H9 (cell line): ENCODE measurements at regions not wholly inside any gene's neighbourhood (a gene's known extent, or its start where the extent isn't known, plus 50 kb on each side); places are given as distances from the start of the nearest gene placed in this dataset.

ENCODE experiments used
- DNase-seq: peaks from one replicate; pipeline ENCODE4 v3.0.0-alpha.2; 2017
- H2AFZ ChIP-seq: one replicate; pipeline ENCODE4 v1.6.1; 2013; ENCODE audit warnings: mild to moderate bottlenecking, low read length, control low read depth, moderate library complexity
- H2AK5ac ChIP-seq: 2 replicates; pipeline ENCODE4 v1.6.1; 2013; ENCODE audit warnings: low read length, control low read depth, mixed read lengths; ENCODE audit not compliant: insufficient read length
- H2BK120ac ChIP-seq: one replicate; pipeline ENCODE4 v1.6.1; 2013; ENCODE audit warnings: low read depth, mild to moderate bottlenecking, low read length, control low read depth, inconsistent platforms; ENCODE audit not compliant: poor library complexity, severe bottlenecking
- H2BK12ac ChIP-seq: 2 replicates; pipeline ENCODE4 v1.6.1; 2013; ENCODE audit warnings: low read length, control low read depth, mixed read lengths, low read depth; ENCODE audit not compliant: insufficient read length
- H2BK15ac ChIP-seq: 2 replicates; pipeline ENCODE4 v1.6.1; 2013; ENCODE audit warnings: low read depth, low read length, control low read depth
- H2BK20ac ChIP-seq: one replicate; pipeline ENCODE4 v1.6.1; 2013; ENCODE audit warnings: low read depth, mild to moderate bottlenecking, low read length, control low read depth, inconsistent platforms; ENCODE audit not compliant: poor library complexity, severe bottlenecking
- H2BK5ac ChIP-seq: 2 replicates; pipeline ENCODE4 v1.6.1; 2013; ENCODE audit warnings: low read length, control low read depth, mixed read lengths; ENCODE audit not compliant: insufficient read length
- H3K14ac ChIP-seq: 2 replicates; pipeline ENCODE4 v1.6.1; 2013; ENCODE audit warnings: low read length, control low read depth; ENCODE audit not compliant: insufficient read depth
- H3K18ac ChIP-seq: 2 replicates; pipeline ENCODE4 v1.6.1; 2013; ENCODE audit warnings: low read depth, mild to moderate bottlenecking, mixed read lengths, low read length, control low read depth; ENCODE audit not compliant: insufficient read length
- H3K23ac ChIP-seq: 2 replicates; pipeline ENCODE4 v1.6.1; 2013; ENCODE audit warnings: low read length, control low read depth, mixed read lengths, low read depth; ENCODE audit not compliant: insufficient read length
- H3K23me2 ChIP-seq: 2 replicates; pipeline ENCODE4 v1.6.1; 2013; ENCODE audit warnings: low read depth, mild to moderate bottlenecking, mixed read lengths, low read length, control low read depth; ENCODE audit not compliant: insufficient read length, poor library complexity, severe bottlenecking
- H3K27ac ChIP-seq: 2 replicates; pipeline ENCODE4 v1.5.1; 2013; ENCODE audit warnings: low read length, control low read depth, mixed read lengths, low read depth; ENCODE audit not compliant: insufficient read length
- H3K27me3 ChIP-seq: 2 replicates; pipeline ENCODE4 v1.6.1; 2013; ENCODE audit warnings: low read length, control low read depth, inconsistent platforms; ENCODE audit not compliant: insufficient read depth
- H3K4ac ChIP-seq: 2 replicates; pipeline ENCODE4 v1.6.1; 2013; ENCODE audit warnings: low read depth, mild to moderate bottlenecking, control low read depth, inconsistent platforms, low read length, moderate library complexity
- H3K4me1 ChIP-seq: 2 replicates; pipeline ENCODE4 v1.6.1; 2013; ENCODE audit warnings: low read length, control low read depth, inconsistent platforms; ENCODE audit not compliant: insufficient read depth
- H3K4me2 ChIP-seq: 2 replicates; pipeline ENCODE4 v1.6.1; 2013; ENCODE audit warnings: low read length, control low read depth, mixed read lengths; ENCODE audit not compliant: insufficient read length, insufficient read depth
- H3K56ac ChIP-seq: 2 replicates; pipeline ENCODE4 v1.6.1; 2013; ENCODE audit warnings: low read depth, mild to moderate bottlenecking, mixed read lengths, low read length, control low read depth; ENCODE audit not compliant: insufficient read length
- H3K79me1 ChIP-seq: 2 replicates; pipeline ENCODE4 v1.6.1; 2013; ENCODE audit warnings: low read depth, mild to moderate bottlenecking, moderate library complexity, low read length, control low read depth, inconsistent platforms; ENCODE audit not compliant: insufficient read depth, poor library complexity, severe bottlenecking
- H3K79me2 ChIP-seq: 2 replicates; pipeline ENCODE4 v1.6.1; 2013; ENCODE audit warnings: low read length, control low read depth, inconsistent platforms; ENCODE audit not compliant: insufficient read depth
- H3K9ac ChIP-seq: 2 replicates; pipeline ENCODE4 v1.6.1; 2013; ENCODE audit warnings: low read length, control low read depth, mixed read lengths; ENCODE audit not compliant: insufficient read length; ENCODE audit errors: extremely low read depth
- H3K9me3 ChIP-seq: one replicate; pipeline ENCODE4 v1.6.1; 2013; ENCODE audit warnings: low read depth, low read length, inconsistent platforms; ENCODE audit not compliant: control insufficient read depth
- H3T11ph ChIP-seq: one replicate; pipeline ENCODE4 v1.6.1; 2013; ENCODE audit warnings: mild to moderate bottlenecking, low read length, control low read depth, inconsistent platforms
- H4K20me1 ChIP-seq: one replicate; pipeline ENCODE4 v1.6.1; 2013; ENCODE audit not compliant: control insufficient read depth, insufficient read length, insufficient read depth
- H4K5ac ChIP-seq: 2 replicates; pipeline ENCODE4 v1.6.1; 2013; ENCODE audit warnings: low read depth, mild to moderate bottlenecking, mixed read lengths, low read length, control low read depth; ENCODE audit not compliant: insufficient read length
- H4K8ac ChIP-seq: replicated peaks from 2 replicates; pipeline ENCODE4 v1.6.1; 2013; ENCODE audit warnings: low read length, control low read depth, mixed read lengths, low read depth; ENCODE audit not compliant: insufficient read length
- H4K91ac ChIP-seq: 2 replicates; pipeline ENCODE4 v1.6.1; 2013; ENCODE audit warnings: low read depth, mild to moderate bottlenecking, moderate library complexity, mixed read lengths, low read length, control low read depth; ENCODE audit not compliant: insufficient read length
- H3K27ac Mint-ChIP-seq, 3 experiments: 2 replicates in 2 of 3; 3 replicates in 1 of 3; pipeline ENCODE4 v1.8.0; 2020 to 2021; ENCODE audit warnings: mixed read lengths in 3 of 3, mild to moderate bottlenecking in 1 of 3, moderate library complexity in 1 of 3
- H3K27me3 Mint-ChIP-seq: 2 replicates; pipeline ENCODE4 v1.8.0; 2021; ENCODE audit warnings: low read depth, mild to moderate bottlenecking, moderate library complexity, mixed read lengths
- H3K36me3 Mint-ChIP-seq, 3 experiments: 2 replicates in 2 of 3; 3 replicates in 1 of 3; pipeline ENCODE4 v1.8.0; 2020 to 2021; ENCODE audit warnings: low read depth in 3 of 3, mixed read lengths in 3 of 3; ENCODE audit not compliant: insufficient read depth in 1 of 3
- H3K4me1 Mint-ChIP-seq, 2 experiments: 2 replicates each; pipeline ENCODE4 v1.8.0; 2020; ENCODE audit warnings: mixed read lengths in 2 of 2
- H3K4me3 Mint-ChIP-seq, 2 experiments: 2 replicates in 1 of 2; 3 replicates in 1 of 2; pipeline ENCODE4 v1.8.0; 2020 to 2021; ENCODE audit warnings: mild to moderate bottlenecking in 2 of 2, mixed read lengths in 2 of 2, moderate library complexity in 1 of 2
- H3K9me3 Mint-ChIP-seq, 2 experiments: 2 replicates in 1 of 2; 3 replicates in 1 of 2; pipeline ENCODE4 v1.8.0; 2020; ENCODE audit warnings: mild to moderate bottlenecking in 2 of 2, mixed read lengths in 2 of 2, moderate library complexity in 1 of 2
- WGBS: extraction: QIAGEN DNeasy Blood & Tissue Kit; methylation state at CpG from one replicate; pipeline ENCODE4 v1.1.7; 2013; ENCODE audit warnings: missing lambda C conversion rate, low lambda C conversion rate, mixed read lengths; ENCODE audit not compliant: insufficient read length; ENCODE audit errors: extremely low coverage; 5-methylcytosine and 5-hydroxymethylcytosine counted together
- TF ChIP-seq, protein P1 (sequence below): fragments of 200-600 bp; sonication (generic); conservative IDR thresholded peaks from 3 replicates; pipeline ENCODE4 v1.8.0; 2021; ENCODE audit warnings: antibody characterized with exemption, mild to moderate bottlenecking

DNA sequence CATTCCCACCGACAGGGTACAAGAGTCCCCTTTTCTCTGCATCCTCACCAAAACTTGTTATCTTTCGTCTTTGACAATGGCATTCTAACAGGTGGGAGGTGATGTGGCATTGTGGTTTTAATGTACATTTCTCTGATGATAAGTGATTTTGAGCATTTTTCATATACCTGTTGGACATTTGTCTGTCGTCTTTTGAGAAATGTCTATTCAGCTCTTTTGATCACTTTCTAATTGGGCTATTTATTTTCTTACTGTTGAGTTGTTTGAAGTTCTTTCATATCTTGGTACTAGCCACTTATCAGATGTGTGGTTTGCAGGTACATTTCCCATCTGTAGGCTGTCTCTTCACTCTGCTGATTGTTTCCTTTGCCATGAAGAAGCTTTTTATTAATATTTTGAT lies 219.0 kb upstream of the SOX1 start:
- DNase-seq = no peak
- no peaks in the 10 kb centered on the region for H3K79me2 ChIP-seq
- H3K9ac ChIP-seq = no peak overlapping the region
- Mint-ChIP-seq H3K27me3 (peaks cover 1% of the 10 kb centered on the region; the same call in 1 of the 2 replicates), H3K9me3 (peaks cover 16 to 19% of the 10 kb centered on the region in 2 experiments), H3K4me3 (no peak overlapping the region), H3K27ac (no peak overlapping the region), H3K4me1 (peaks cover 48 to 50% of the 10 kb centered on the region in 2 experiments), H3K36me3 (peaks cover 0 to 14% (median 5%) of the 10 kb centered on the region in 3 experiments; a peak in 4 of 7 replicates)
- H3K4ac ChIP-seq = no peak overlapping the region
- no peaks in the 10 kb centered on the region for H4K20me1 ChIP-seq
- no peaks in the 10 kb centered on the region for H3K79me1 ChIP-seq
- no peak overlapping the region for H2BK12ac ChIP-seq
- no peak overlapping the region for H4K91ac ChIP-seq
- no peak overlapping the region for H3T11ph ChIP-seq
- no peaks in the 10 kb centered on the region for H3K27me3 ChIP-seq
- no peak overlapping the region for H2AFZ ChIP-seq
- H3K18ac ChIP-seq = no peak overlapping the region
- no CpG with 5 or more reads among the region's 3 CpGs for WGBS
- no peak overlapping the region for H3K56ac ChIP-seq
- no peak overlapping the region for H2BK120ac ChIP-seq
- peaks cover 11% of the 10 kb centered on the region; the same call in 1 of the 2 replicates for H3K4me1 ChIP-seq
- no peak overlapping the region for H2BK15ac ChIP-seq
- H2BK5ac ChIP-seq = no peak overlapping the region
- H4K5ac ChIP-seq = no peak overlapping the region
- H2BK20ac ChIP-seq = no peak overlapping the region
- H3K9me3 ChIP-seq = no peaks in the 10 kb centered on the region
- no peak overlapping the region for H3K4me2 ChIP-seq
- H3K23ac ChIP-seq = no peak overlapping the region
- H3K27ac ChIP-seq = no peak overlapping the region
- H4K8ac ChIP-seq = no peak overlapping the region
- no peak overlapping the region for H3K14ac ChIP-seq
- no peak overlapping the region for H2AK5ac ChIP-seq
- H3K23me2 ChIP-seq = peaks cover 4% of the 10 kb centered on the region
- TF ChIP-seq, protein P1, sequence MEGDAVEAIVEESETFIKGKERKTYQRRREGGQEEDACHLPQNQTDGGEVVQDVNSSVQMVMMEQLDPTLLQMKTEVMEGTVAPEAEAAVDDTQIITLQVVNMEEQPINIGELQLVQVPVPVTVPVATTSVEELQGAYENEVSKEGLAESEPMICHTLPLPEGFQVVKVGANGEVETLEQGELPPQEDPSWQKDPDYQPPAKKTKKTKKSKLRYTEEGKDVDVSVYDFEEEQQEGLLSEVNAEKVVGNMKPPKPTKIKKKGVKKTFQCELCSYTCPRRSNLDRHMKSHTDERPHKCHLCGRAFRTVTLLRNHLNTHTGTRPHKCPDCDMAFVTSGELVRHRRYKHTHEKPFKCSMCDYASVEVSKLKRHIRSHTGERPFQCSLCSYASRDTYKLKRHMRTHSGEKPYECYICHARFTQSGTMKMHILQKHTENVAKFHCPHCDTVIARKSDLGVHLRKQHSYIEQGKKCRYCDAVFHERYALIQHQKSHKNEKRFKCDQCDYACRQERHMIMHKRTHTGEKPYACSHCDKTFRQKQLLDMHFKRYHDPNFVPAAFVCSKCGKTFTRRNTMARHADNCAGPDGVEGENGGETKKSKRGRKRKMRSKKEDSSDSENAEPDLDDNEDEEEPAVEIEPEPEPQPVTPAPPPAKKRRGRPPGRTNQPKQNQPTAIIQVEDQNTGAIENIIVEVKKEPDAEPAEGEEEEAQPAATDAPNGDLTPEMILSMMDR = no peak
